NT2/D1 (cell line): ENCODE measurements at regions not wholly inside any gene's neighbourhood (a gene's known extent, or its start where the extent isn't known, plus 50 kb on each side); places are given as distances from the start of the nearest gene placed in this dataset.

Source experiments
- SUZ12 ChIP-seq: IDR thresholded peaks from 2 replicates; pipeline ENCODE4 v1.6.1; 2011; ENCODE audit not compliant: insufficient read length, insufficient read depth; ENCODE audit errors: extremely low read depth
- YY1 ChIP-seq: IDR thresholded peaks from 2 replicates; pipeline ENCODE4 v1.6.1; 2011; ENCODE audit not compliant: insufficient read length, insufficient read depth
- ZNF274 ChIP-seq: IDR thresholded peaks from 2 replicates; pipeline ENCODE4 v1.6.1; 2011; ENCODE audit warnings: mild to moderate bottlenecking, low read depth, low read length

DNA sequence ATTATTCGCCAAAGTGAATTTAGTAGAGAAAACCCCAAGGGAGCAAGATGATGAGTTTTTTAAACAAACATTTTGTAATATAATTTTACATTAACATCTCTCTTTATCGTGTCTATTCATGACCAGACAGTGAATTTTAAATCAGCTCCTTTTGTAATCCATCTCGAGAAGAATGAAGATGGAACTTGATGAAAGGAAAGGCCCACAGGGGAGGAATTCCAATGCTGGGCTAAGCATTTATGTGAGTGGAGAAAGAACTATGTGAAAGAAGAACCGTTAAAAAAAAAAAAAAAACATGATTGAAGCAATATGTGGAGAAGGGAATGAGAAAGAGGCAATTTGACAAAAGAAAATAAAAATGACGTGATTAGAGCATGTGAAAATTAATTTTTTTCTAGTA is 170.6 kb downstream of the KCTD12 start:
- TF ChIP-seq YY1, result no peak
- TF ChIP-seq ZNF274, result no peak
- TF ChIP-seq SUZ12, result no peak
